ENCODE measurements at regions not wholly inside any gene's neighbourhood (a gene's known extent, or its start where the extent isn't known, plus 50 kb on each side); places are given as distances from the start of the nearest gene placed in this dataset.

GRCh38 chr14:35211067-35211466, 81.1 kb upstream of the PSMA6 start:
- Histone ChIP-seq H3K9me2 (ENCODE audit: low read depth, low read length) (no peaks in the 10 kb centered on the region), H4K20me1 (ENCODE audit: insufficient read depth, low read length) (no peaks in the 10 kb centered on the region), H3K79me2 (ENCODE audit: insufficient read depth, low read length) (no peaks in the 10 kb centered on the region), H3K27me3 (ENCODE audit: insufficient read depth, low read length) (no peaks in the 10 kb centered on the region), H3K4me1 (ENCODE audit: insufficient read depth, low read length, severe bottlenecking) (no peaks in the 10 kb centered on the region), H3F3A (ENCODE audit: insufficient read depth, low read length) (no peaks in the 10 kb centered on the region), H3K9me3 (ENCODE audit: low read length) (no peaks in the 10 kb centered on the region), H3K4me3 (ENCODE audit: low read depth, low read length, poor library complexity, severe bottlenecking) (no peak overlapping the region), H3K4me2 (ENCODE audit: low read length) (no peak overlapping the region), H3K9ac (ENCODE audit: low read length) (no peak overlapping the region), H3K36me3 (ENCODE audit: insufficient read depth, low read length) (peaks cover 6% of the 10 kb centered on the region; the same call in 1 of the 2 replicates), H2AFZ (ENCODE audit: low read length) (no peak overlapping the region), H3K27ac (ENCODE audit: low read depth, low read length, poor library complexity, severe bottlenecking) (no peak overlapping the region)
- TF ChIP-seq CTCF (IDR thresholded peaks at IDR 0.05; ENCODE audit: low read length) = no peak

- Histone ChIP-seq H4K20me1 (ENCODE audit: insufficient read depth, low read length) (no peaks in the 10 kb centered on the region), H3K9ac (ENCODE audit: low read length) (no peak overlapping the region), H3K36me3 (ENCODE audit: insufficient read depth, low read length) (peaks cover 6% of the 10 kb centered on the region; the same call in 1 of the 2 replicates), H3K4me1 (ENCODE audit: insufficient read depth, low read length, severe bottlenecking) (no peaks in the 10 kb centered on the region), H3K9me3 (ENCODE audit: low read length) (no peaks in the 10 kb centered on the region), H3K4me2 (ENCODE audit: low read length) (no peak overlapping the region), H3K9me2 (ENCODE audit: low read depth, low read length) (no peaks in the 10 kb centered on the region), H3K79me2 (ENCODE audit: insufficient read depth, low read length) (no peaks in the 10 kb centered on the region), H3K4me3 (ENCODE audit: low read depth, low read length, poor library complexity, severe bottlenecking) (no peak overlapping the region), H3F3A (ENCODE audit: insufficient read depth, low read length) (no peaks in the 10 kb centered on the region), H3K27ac (ENCODE audit: low read depth, low read length, poor library complexity, severe bottlenecking) (no peak overlapping the region), H2AFZ (ENCODE audit: low read length) (no peak overlapping the region), H3K27me3 (ENCODE audit: insufficient read depth, low read length) (no peaks in the 10 kb centered on the region)
- TF ChIP-seq CTCF (IDR thresholded peaks at IDR 0.05; ENCODE audit: low read length) (no peak), EZH2 (IDR thresholded peaks at IDR 0.05; ENCODE audit: borderline replicate concordance, low read length) (no peak)
Observed at GRCh38 chr14:35212471-35213142, 79.6 kb upstream of the PSMA6 start.

GRCh38 chr14:35213143-35213788, 78.9 kb upstream of the PSMA6 start:
- no peak for TF ChIP-seq CTCF (IDR thresholded peaks at IDR 0.05; ENCODE audit: low read length)
- no peak for TF ChIP-seq EZH2 (IDR thresholded peaks at IDR 0.05; ENCODE audit: borderline replicate concordance, low read length)
- no peaks in the 10 kb centered on the region for H3K4me1 ChIP-seq (ENCODE audit: insufficient read depth, low read length, severe bottlenecking)
- H3K4me2 ChIP-seq (ENCODE audit: low read length) = no peak overlapping the region
- H3K9me2 ChIP-seq (ENCODE audit: low read depth, low read length) = no peaks in the 10 kb centered on the region
- no peaks in the 10 kb centered on the region for H3K9me3 ChIP-seq (ENCODE audit: low read length)
- no peak overlapping the region for H3K4me3 ChIP-seq (ENCODE audit: low read depth, low read length, poor library complexity, severe bottlenecking)
- no peaks in the 10 kb centered on the region for H3K27me3 ChIP-seq (ENCODE audit: insufficient read depth, low read length)
- H3K79me2 ChIP-seq (ENCODE audit: insufficient read depth, low read length) = no peaks in the 10 kb centered on the region
- no peak overlapping the region for H2AFZ ChIP-seq (ENCODE audit: low read length)
- no peak overlapping the region for H3K27ac ChIP-seq (ENCODE audit: low read depth, low read length, poor library complexity, severe bottlenecking)
- H3F3A ChIP-seq (ENCODE audit: insufficient read depth, low read length) = no peaks in the 10 kb centered on the region
- H3K9ac ChIP-seq (ENCODE audit: low read length) = no peak overlapping the region
- H3K36me3 ChIP-seq (ENCODE audit: insufficient read depth, low read length) = peaks cover 6% of the 10 kb centered on the region; the same call in 1 of the 2 replicates
- H4K20me1 ChIP-seq (ENCODE audit: insufficient read depth, low read length) = no peaks in the 10 kb centered on the region

All from OCI-LY1 (cell line).